GM21576 (cell line): ENCODE measurements at regions not wholly inside any gene's neighbourhood (a gene's known extent, or its start where the extent isn't known, plus 50 kb on each side); places are given as distances from the start of the nearest gene placed in this dataset.

Experiments used
- ATAC-seq: cut with Tn5 transposase; IDR thresholded peaks from one replicate; pipeline ENCODE4 v1.9.1; 2021; ENCODE audit warnings: mild to moderate bottlenecking, moderate library complexity; ENCODE audit not compliant: unreplicated experiment

DNA sequence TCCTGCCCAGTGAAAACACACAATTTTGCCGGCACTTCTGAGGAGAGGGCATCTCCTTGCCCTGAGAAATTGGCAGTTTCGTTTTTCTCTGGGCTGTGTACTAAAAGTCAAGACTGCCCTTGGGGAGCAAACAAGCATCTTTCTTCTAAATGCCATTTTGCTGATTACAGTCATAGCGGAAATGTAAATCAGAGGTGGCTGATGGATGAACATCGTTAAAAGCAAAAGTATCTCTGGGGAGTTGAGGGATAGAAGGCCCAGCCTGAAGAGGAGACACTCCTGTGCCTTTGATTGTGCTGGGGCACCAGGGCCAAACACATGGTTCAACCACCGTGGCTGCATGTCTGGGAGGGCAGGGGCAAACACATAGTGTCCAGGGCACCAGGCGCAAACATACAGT, 49.8 kb downstream of the ABCC12 start:
- no peak for ATAC-seq

GRCh38 chr16:48105456-48105855, 50.3 kb downstream of the ABCC12 start:
- ATAC-seq, result no peak

DNA sequence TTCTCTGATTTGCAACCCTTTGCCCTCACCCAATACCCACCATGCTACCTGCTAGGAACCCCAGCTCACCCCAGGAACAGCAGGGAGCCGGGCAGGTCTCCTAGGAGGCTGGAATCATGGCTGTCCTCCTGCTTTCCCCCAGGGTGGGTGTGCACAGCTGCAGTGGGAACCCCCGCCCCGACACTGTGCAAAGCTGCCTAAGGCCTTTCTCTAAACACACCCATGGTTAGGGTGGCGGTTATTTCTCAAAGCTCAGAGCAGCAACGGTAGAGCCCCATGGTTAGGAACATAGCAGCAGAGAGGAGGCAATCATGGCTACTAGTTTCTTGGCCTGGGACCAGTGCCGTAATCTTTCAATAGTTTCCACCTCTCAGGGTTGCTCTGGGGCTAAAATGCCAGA, 52.2 kb downstream of the ABCC12 start:
- ATAC-seq, result no peak

- no peak for ATAC-seq
Measured at GRCh38 chr16:48102083-48103008, 53.4 kb downstream of the ABCC12 start.

DNA sequence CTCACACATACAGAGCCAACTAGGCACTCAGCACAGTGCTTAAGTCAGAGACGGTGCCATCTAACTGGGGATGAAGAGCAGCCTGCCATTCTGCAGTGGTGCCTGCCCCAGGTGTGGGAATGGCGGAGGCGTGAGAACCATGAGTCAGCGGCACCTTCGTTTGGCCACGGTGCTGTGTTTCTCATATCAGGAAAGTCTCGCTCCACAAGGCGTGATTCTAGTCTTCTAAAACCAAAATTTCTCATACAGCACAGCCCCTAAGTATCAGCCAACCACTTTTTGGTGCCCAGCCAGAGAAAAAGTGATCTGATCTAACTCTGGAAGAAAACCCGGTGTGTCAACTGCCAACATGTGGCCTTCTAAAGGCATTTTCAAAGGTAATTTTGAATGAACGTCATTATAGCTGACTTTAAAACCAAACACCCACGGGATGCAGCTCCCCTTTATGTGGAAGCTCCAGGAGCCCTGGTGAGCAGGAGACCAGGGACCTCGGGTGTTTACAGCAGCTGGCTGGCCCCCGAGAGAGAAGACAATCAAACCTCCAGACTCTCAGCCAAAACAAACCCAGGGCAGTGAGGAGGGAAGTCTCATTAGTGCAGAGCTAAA, 54.6 kb downstream of the ABCC12 start:
- peak; percentile 70 for ATAC-seq

DNA sequence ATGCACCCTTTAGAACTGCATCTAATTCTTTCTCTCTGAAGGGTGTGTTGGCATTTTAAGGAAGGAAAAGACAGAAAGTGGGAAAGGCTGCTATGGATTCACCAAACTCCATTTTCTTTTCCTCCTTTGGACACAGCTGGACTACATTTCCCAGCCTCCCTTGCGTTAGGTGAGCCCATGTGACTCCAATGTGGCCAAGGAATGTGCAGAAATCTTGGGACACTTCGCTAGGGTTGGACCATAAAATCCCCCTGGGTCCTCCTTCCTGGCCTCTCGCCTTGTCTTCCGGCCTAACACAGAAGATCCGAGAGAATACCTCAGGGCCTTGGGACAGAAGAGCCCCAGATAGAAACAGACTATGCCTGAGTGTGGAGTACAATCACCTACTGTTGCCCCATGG, 56.3 kb downstream of the ABCC12 start:
- ATAC-seq, result no peak

- ATAC-seq, result no peak
Measured at GRCh38 chr16:48098472-48098871, 57.3 kb downstream of the ABCC12 start.

GRCh38 chr16:48091117-48091516, 64.7 kb downstream of the ABCC12 start:
- ATAC-seq, result no peak

- ATAC-seq, result no peak
Measured at GRCh38 chr16:48089053-48089792, 66.6 kb downstream of the ABCC12 start.

DNA sequence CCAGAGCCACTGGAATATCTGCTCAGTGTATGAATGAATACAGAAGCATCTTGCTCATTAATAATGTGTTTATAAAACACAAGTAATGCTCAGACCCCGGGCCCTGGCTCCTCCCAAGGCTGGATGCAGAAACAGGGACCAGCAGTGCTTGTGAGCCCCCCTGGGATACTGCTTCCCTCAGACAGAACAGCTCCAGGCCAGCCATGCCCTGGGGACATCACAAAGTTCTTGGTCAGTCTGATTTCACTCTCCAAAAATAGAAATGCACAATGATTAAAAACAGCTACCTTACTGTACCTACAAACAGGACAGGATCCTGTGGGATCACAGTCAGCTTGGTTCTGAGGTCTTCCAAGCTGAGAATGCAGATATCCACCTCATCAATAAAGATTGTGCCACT, 68.2 kb downstream of the ABCC12 start:
- ATAC-seq, result no peak

DNA sequence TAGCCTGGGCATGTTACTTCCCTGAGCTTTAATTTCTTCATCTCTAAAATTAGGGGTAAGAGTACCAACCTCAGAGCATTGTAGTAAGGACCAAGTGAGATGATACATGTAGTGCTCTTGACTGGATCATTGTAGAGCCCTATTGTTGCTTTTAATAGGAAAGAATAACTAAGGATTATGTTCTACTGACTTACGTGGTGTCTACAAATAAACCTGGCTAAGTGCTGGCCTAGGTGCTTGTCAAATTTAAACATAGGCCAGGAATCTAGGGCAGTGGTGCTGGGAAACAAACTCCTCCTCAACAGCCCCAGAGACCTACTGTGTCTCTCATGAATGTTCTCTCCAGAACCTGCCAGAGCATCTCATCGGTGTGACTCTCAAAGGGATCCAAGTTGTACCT, 69.4 kb downstream of the ABCC12 start:
- ATAC-seq, result no peak

GRCh38 chr16:48085729-48086128, 70.1 kb downstream of the ABCC12 start:
- ATAC-seq, result no peak

GRCh38 chr16:48084826-48085225, 71.0 kb downstream of the ABCC12 start:
- ATAC-seq, result no peak

DNA sequence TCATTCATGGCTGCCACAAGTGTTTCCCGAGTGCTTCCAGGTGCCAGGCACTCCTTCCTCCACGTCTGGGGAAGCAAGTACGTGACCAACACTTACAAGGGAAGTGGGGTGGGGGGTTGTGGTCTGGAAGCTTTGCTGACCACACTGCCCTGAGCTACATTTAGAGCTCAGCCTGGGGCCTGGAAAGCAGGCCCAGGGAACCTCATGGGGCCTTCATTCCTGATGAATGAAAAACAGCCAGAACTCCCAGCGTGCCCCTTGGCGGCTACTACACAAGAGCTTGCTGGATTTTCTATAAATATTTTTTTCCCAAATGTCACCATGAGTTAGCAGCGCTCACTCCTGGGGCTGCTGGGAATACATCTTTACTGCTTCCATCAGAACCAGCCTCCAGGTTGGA, 73.3 kb downstream of the ABCC12 start:
- ATAC-seq, result no peak

GRCh38 chr16:48081656-48082055, 74.1 kb downstream of the ABCC12 start:
- no peak for ATAC-seq

GRCh38 chr16:48076455-48077012, 79.3 kb downstream of the ABCC12 start:
- no peak for ATAC-seq

DNA sequence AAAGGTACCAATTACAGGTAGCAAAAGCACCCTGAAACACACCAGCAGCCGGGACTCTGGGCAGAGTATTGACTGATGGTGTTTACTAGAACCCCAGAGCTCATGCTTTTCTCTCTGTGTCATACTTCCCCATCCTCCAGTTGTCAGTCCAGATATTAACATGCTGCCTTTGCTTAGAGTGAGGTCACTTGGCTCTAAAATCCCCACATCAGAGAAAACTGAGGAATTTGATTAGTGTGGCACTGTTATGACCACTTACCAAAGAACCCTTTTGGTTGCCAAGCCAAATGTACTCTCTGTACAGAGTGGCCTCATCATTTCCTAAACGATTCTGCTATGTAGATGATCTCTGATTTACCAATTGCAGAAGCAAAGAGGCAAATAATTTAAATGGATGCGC, 80.4 kb downstream of the ABCC12 start:
- no peak for ATAC-seq

- ATAC-seq, result no peak
Measured at GRCh38 chr16:48067388-48067787, 88.4 kb downstream of the ABCC12 start.

DNA sequence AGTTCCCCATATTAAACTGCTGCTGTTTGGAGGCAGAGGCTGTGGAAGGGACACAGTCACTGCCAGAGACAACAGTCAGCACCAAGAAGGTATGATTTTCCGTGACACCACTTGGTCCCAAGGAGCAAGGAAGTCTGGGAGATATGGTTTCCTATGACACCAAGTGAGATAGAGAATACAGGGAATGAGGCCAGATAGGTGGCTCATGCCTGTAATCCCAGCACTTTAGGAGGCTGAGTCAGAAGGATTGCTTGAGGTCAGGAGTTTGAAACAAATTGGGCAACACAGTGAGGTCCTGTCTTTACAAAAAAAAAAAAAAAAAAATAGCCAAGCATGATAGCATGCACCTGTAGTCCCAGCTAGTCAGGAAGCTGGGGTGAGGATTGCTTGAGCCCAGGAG, 90.8 kb downstream of the ABCC12 start:
- no peak for ATAC-seq

DNA sequence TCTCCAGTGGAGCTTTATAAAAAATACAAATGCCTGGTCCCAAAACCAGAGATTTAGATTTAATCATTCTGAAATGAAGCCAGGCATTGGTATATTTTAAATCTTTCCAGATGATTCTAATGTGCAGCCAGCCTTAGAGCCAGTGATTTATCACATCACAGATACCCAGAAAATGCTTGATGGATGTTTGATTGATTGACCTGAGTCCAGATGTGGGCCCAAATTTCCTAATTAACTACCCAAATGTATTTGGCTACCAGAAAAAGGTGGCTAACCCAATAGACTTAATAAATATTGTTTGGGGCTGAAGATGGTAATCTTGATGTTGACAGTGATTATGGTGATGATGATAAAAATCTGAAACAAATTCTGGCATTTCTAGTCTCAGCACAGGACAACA, 93.1 kb downstream of the ABCC12 start:
- no peak for ATAC-seq

GRCh38 chr16:48059936-48060335, 95.9 kb downstream of the ABCC12 start:
- ATAC-seq, result no peak
